AG04449 (cell line): ENCODE measurements at regions not wholly inside any gene's neighbourhood (a gene's known extent, or its start where the extent isn't known, plus 50 kb on each side); places are given as distances from the start of the nearest gene placed in this dataset.

Experiments
- CTCF ChIA-PET: fragments of 350-600 bp; formaldehyde crosslinking; extraction: SDS; loops from one replicate; lab custom pipeline; 2021; ENCODE audit warnings: antibody characterized with exemption; lab: Yijun Ruan, JAX
- POLR2A ChIA-PET: fragments of 400-600, 350-600 bp; formaldehyde crosslinking; extraction: SDS; loops from one replicate; lab custom pipeline; 2020; ENCODE audit warnings: antibody characterized with exemption, inconsistent platforms; lab: Yijun Ruan, JAX
- DNase-seq: peaks from one replicate; pipeline ENCODE4 v3.0.0-alpha.2; 2010; ENCODE audit warnings: low read depth, low spot score
- H3K4me3 ChIP-seq: 2 replicates; pipeline ENCODE4 v1.5.1; 2011; ENCODE audit warnings: low read depth, mild to moderate bottlenecking, control low read depth, low read length
- CTCF ChIP-seq: IDR thresholded peaks from one replicate; pipeline ENCODE4 v1.5.1; 2011; ENCODE audit warnings: mild to moderate bottlenecking, moderate library complexity, low read length, control low read depth, inconsistent platforms; ENCODE audit not compliant: insufficient read depth; ENCODE audit errors: missing control alignments

- no peak overlapping the region for H3K4me3 ChIP-seq
- ChIA-PET CTCF (no interaction called here), POLR2A (no interaction called here)
- no peak for TF ChIP-seq CTCF
- no peak for DNase-seq
Measured at GRCh38 chr5:163607256-163607655, 101.8 kb downstream of the MAT2B start.

- TF ChIP-seq CTCF, result no peak
- POLR2A ChIA-PET, result no interaction called here
- no peak for DNase-seq
- H3K4me3 ChIP-seq, result no peak overlapping the region
- CTCF ChIA-PET, result no interaction called here
Measured at GRCh38 chr5:163608621-163609020, 103.2 kb downstream of the MAT2B start.

GRCh38 chr5:163609910-163610309, 104.5 kb downstream of the MAT2B start:
- ChIA-PET POLR2A (no interaction called here), CTCF (no interaction called here)
- no peak overlapping the region for H3K4me3 ChIP-seq
- DNase-seq, result no peak
- TF ChIP-seq CTCF, result no peak

GRCh38 chr5:163612358-163613149, 107.1 kb downstream of the MAT2B start:
- CTCF ChIA-PET, result interaction anchor here (1.2 kb wide), 1 partner anchor 10 kb away, joined by 3 read pairs; no protein-coding TSS in a partner anchor
- POLR2A ChIA-PET, result no interaction called here
- DNase-seq, result no peak

GRCh38 chr5:163613150-163613442, 107.7 kb downstream of the MAT2B start:
- TF ChIP-seq CTCF, result no peak
- no peak overlapping the region for H3K4me3 ChIP-seq
- CTCF ChIA-PET, result no interaction called here
- no peak for DNase-seq
- POLR2A ChIA-PET, result no interaction called here

More at GRCh38 chr5:163612358-163613149, 107.1 kb downstream of the MAT2B start:
- H3K4me3 ChIP-seq, result no peak overlapping the region
- TF ChIP-seq CTCF, result no peak

GRCh38 chr5:163614787-163615186, 109.4 kb downstream of the MAT2B start:
- H3K4me3 ChIP-seq, result no peak overlapping the region
- ChIA-PET CTCF (no interaction called here), POLR2A (no interaction called here)
- no peak for DNase-seq
- TF ChIP-seq CTCF, result no peak
